T-helper 1 cell treated with Interleukin-12 subunit alpha and Interleukin-12 subunit beta and Interleukin-4 antibody, amounts not matched to agents 30 μg/mL and 1 μg/mL, for 36 hours (primary cell): ENCODE measurements at regions not wholly inside any gene's neighbourhood (a gene's known extent, or its start where the extent isn't known, plus 50 kb on each side); places are given as distances from the start of the nearest gene placed in this dataset.

ENCODE experiments used
- H3K27ac Mint-ChIP-seq: one replicate; pipeline ENCODE4 v1.8.0; 2021; ENCODE audit warnings: mild to moderate bottlenecking, mixed read lengths
- H3K27me3 Mint-ChIP-seq: one replicate; pipeline ENCODE4 v1.8.0; 2021; ENCODE audit warnings: low read depth, mixed read lengths
- H3K36me3 Mint-ChIP-seq: one replicate; pipeline ENCODE4 v1.8.0; 2021; ENCODE audit warnings: low read depth, mixed read lengths
- H3K4me1 Mint-ChIP-seq: one replicate; pipeline ENCODE4 v1.8.0; 2021; ENCODE audit warnings: low read depth, mixed read lengths
- H3K4me3 Mint-ChIP-seq: one replicate; pipeline ENCODE4 v1.8.0; 2021; ENCODE audit warnings: mild to moderate bottlenecking, moderate library complexity, mixed read lengths
- H3K9me3 Mint-ChIP-seq: one replicate; pipeline ENCODE4 v1.8.0; 2021; ENCODE audit warnings: mixed read lengths

- Mint-ChIP-seq H3K36me3 (no peaks in the 10 kb centered on the region), H3K9me3 (peaks cover 9% of the 10 kb centered on the region), H3K4me1 (peaks cover 3% of the 10 kb centered on the region), H3K27me3 (no peaks in the 10 kb centered on the region), H3K27ac (no peak overlapping the region), H3K4me3 (no peak overlapping the region)
Measured at GRCh38 chr1:168867941-168868634, 139.1 kb upstream of the DPT start.

- Mint-ChIP-seq H3K27ac (no peak overlapping the region), H3K9me3 (no peaks in the 10 kb centered on the region), H3K27me3 (no peaks in the 10 kb centered on the region), H3K36me3 (no peaks in the 10 kb centered on the region), H3K4me1 (peaks cover 3% of the 10 kb centered on the region), H3K4me3 (no peak overlapping the region)
Measured at GRCh38 chr1:168871531-168871930, 142.5 kb upstream of the DPT start.

GRCh38 chr1:168875831-168876230 lies 146.8 kb upstream of the DPT start:
- Mint-ChIP-seq H3K27me3 (no peaks in the 10 kb centered on the region), H3K9me3 (no peaks in the 10 kb centered on the region), H3K4me1 (no peaks in the 10 kb centered on the region), H3K4me3 (no peak overlapping the region), H3K36me3 (no peaks in the 10 kb centered on the region), H3K27ac (no peak overlapping the region)

- Mint-ChIP-seq H3K4me1 (no peaks in the 10 kb centered on the region), H3K27me3 (peaks cover 6% of the 10 kb centered on the region), H3K27ac (no peak overlapping the region), H3K4me3 (no peak overlapping the region), H3K9me3 (no peaks in the 10 kb centered on the region), H3K36me3 (no peaks in the 10 kb centered on the region)
Measured at GRCh38 chr1:168876830-168877229, 147.8 kb upstream of the DPT start.

- peaks cover 6% of the 10 kb centered on the region for H3K27me3 Mint-ChIP-seq
Measured at GRCh38 chr1:168879896-168880734, 151.1 kb upstream of the DPT start.

GRCh38 chr1:168881656-168882260 lies 152.8 kb upstream of the DPT start:
- Mint-ChIP-seq H3K4me1 (no peaks in the 10 kb centered on the region), H3K36me3 (no peaks in the 10 kb centered on the region), H3K4me3 (no peak overlapping the region), H3K27me3 (peaks cover 6% of the 10 kb centered on the region), H3K9me3 (peaks cover 4% of the 10 kb centered on the region), H3K27ac (no peak overlapping the region)

More at GRCh38 chr1:168879896-168880734, 151.1 kb upstream of the DPT start:
- Mint-ChIP-seq H3K9me3 (peaks cover 4% of the 10 kb centered on the region), H3K4me1 (no peaks in the 10 kb centered on the region), H3K4me3 (no peak overlapping the region), H3K36me3 (no peaks in the 10 kb centered on the region), H3K27ac (no peak overlapping the region)

GRCh38 chr1:168887381-168887780 lies 158.4 kb upstream of the DPT start:
- no peak overlapping the region for H3K27ac Mint-ChIP-seq
- no peaks in the 10 kb centered on the region for H3K36me3 Mint-ChIP-seq
- peaks cover 8% of the 10 kb centered on the region for H3K9me3 Mint-ChIP-seq
- H3K4me1 Mint-ChIP-seq, result no peaks in the 10 kb centered on the region
- H3K27me3 Mint-ChIP-seq, result peaks cover 3% of the 10 kb centered on the region
- no peak overlapping the region for H3K4me3 Mint-ChIP-seq

- Mint-ChIP-seq H3K4me3 (no peak overlapping the region), H3K27me3 (peaks cover 3% of the 10 kb centered on the region), H3K9me3 (peaks cover 8% of the 10 kb centered on the region), H3K4me1 (no peaks in the 10 kb centered on the region), H3K27ac (no peak overlapping the region), H3K36me3 (no peaks in the 10 kb centered on the region)
Measured at GRCh38 chr1:168888418-168888817, 159.4 kb upstream of the DPT start.

GRCh38 chr1:168892931-168893330 lies 163.9 kb upstream of the DPT start:
- H3K27ac Mint-ChIP-seq, result no peak overlapping the region
- no peaks in the 10 kb centered on the region for H3K36me3 Mint-ChIP-seq
- no peaks in the 10 kb centered on the region for H3K4me1 Mint-ChIP-seq
- H3K9me3 Mint-ChIP-seq, result peaks cover 3% of the 10 kb centered on the region
- peaks cover 19% of the 10 kb centered on the region for H3K27me3 Mint-ChIP-seq
- no peak overlapping the region for H3K4me3 Mint-ChIP-seq

GRCh38 chr1:168893359-168893801 lies 164.4 kb upstream of the DPT start:
- Mint-ChIP-seq H3K9me3 (no peaks in the 10 kb centered on the region), H3K4me1 (no peaks in the 10 kb centered on the region), H3K27ac (no peak overlapping the region), H3K27me3 (peaks cover 21% of the 10 kb centered on the region), H3K36me3 (no peaks in the 10 kb centered on the region), H3K4me3 (no peak overlapping the region)

GRCh38 chr1:168894397-168894903 lies 165.4 kb upstream of the DPT start:
- Mint-ChIP-seq H3K36me3 (no peaks in the 10 kb centered on the region), H3K4me1 (no peaks in the 10 kb centered on the region), H3K4me3 (no peak overlapping the region), H3K27me3 (peaks cover 21% of the 10 kb centered on the region), H3K9me3 (no peaks in the 10 kb centered on the region), H3K27ac (no peak overlapping the region)

- Mint-ChIP-seq H3K27ac (no peak overlapping the region), H3K4me1 (no peaks in the 10 kb centered on the region), H3K27me3 (peaks cover 18% of the 10 kb centered on the region)
Measured at GRCh38 chr1:168897249-168897648, 168.2 kb upstream of the DPT start.

GRCh38 chr1:168903237-168903830 lies 174.3 kb upstream of the DPT start:
- H3K4me3 Mint-ChIP-seq, result no peak overlapping the region
- H3K9me3 Mint-ChIP-seq, result no peaks in the 10 kb centered on the region
- no peaks in the 10 kb centered on the region for H3K36me3 Mint-ChIP-seq
- no peaks in the 10 kb centered on the region for H3K27me3 Mint-ChIP-seq
- no peak overlapping the region for H3K27ac Mint-ChIP-seq
- no peaks in the 10 kb centered on the region for H3K4me1 Mint-ChIP-seq

More at GRCh38 chr1:168897249-168897648, 168.2 kb upstream of the DPT start:
- no peak overlapping the region for H3K4me3 Mint-ChIP-seq
- no peaks in the 10 kb centered on the region for H3K36me3 Mint-ChIP-seq
- no peaks in the 10 kb centered on the region for H3K9me3 Mint-ChIP-seq

GRCh38 chr1:168905633-168906032 lies 176.6 kb upstream of the DPT start:
- Mint-ChIP-seq H3K27ac (no peak overlapping the region), H3K27me3 (no peaks in the 10 kb centered on the region), H3K4me1 (no peaks in the 10 kb centered on the region), H3K4me3 (no peak overlapping the region), H3K9me3 (no peaks in the 10 kb centered on the region), H3K36me3 (no peaks in the 10 kb centered on the region)
